HCT116 (cell line): ENCODE measurements at regions not wholly inside any gene's neighbourhood (a gene's known extent, or its start where the extent isn't known, plus 50 kb on each side); places are given as distances from the start of the nearest gene placed in this dataset.

Experiments used
- ATAC-seq: fragments of 200-7000 bp; cut with Tn5 transposase; 2 replicates; pipeline ENCODE4 v1.9.1; 2020; ENCODE audit warnings: mild to moderate bottlenecking, moderate library complexity
- BruUV-seq: library from RNA; stranded (reverse); fragments of 400-500 nt; replicated peaks from 2 replicates; lab custom pipeline; 2021; lab: Mats Ljungman, UMichigan
- CTCF ChIA-PET: fragments of 300-600 bp; sonication (Branson Sonifier 250); formaldehyde crosslinking; loops from one replicate; lab custom pipeline; 2021; ENCODE audit warnings: antibody characterized with exemption; lab: Charles Lee
- POLR2A ChIA-PET: fragments of 300-600, 350-600 bp; sonication (Branson Sonifier 250); formaldehyde crosslinking; loops from one replicate; lab custom pipeline; 2021; ENCODE audit warnings: antibody characterized with exemption; lab: Charles Lee
- RAD21 ChIA-PET, 2 experiments: fragments of 300-600 bp; sonication (Branson Sonifier 250); formaldehyde crosslinking; loops; one replicate each; lab custom pipeline; 2023; ENCODE audit warnings: low total read pairs in 2 of 2; ENCODE audit not compliant: uncharacterized antibody in 2 of 2, unreplicated experiment in 2 of 2, low non-redundant PET in 1 of 2; lab: Charles Lee
- DNase-seq: peaks from one replicate; pipeline ENCODE4 v3.0.0-alpha.2; 2010; ENCODE audit warnings: low read depth, low spot score
- H2AFZ ChIP-seq: fragments of 200-600 bp; shearing (Covaris generic), sonication (generic); 2 replicates; pipeline ENCODE4 v1.6.1; 2017; ENCODE audit warnings: low read depth, mixed run types, mixed read lengths, antibody characterized with exemption, low read length; ENCODE audit not compliant: poor library complexity, severe bottlenecking
- H3K27ac ChIP-seq: 2 replicates; pipeline ENCODE4 v1.5.1; 2012; ENCODE audit warnings: low read depth, low read length
- H3K27me3 ChIP-seq: fragments of 200-600 bp; sonication (generic); 2 replicates; pipeline ENCODE4 v1.6.1; 2016; ENCODE audit warnings: mixed run types, low read length, mixed read lengths; ENCODE audit not compliant: insufficient read depth
- H3K36me3 ChIP-seq, 2 experiments: fragments of 200-500 bp in 1 of 2; fragments of 200-600 bp in 1 of 2; sonication (Bioruptor generic) in 1 of 2; sonication (generic) in 1 of 2; 2 replicates each; pipeline versions ENCODE4 v1.5.1 to v1.6.1; 2014 to 2016; ENCODE audit warnings: low read length in 2 of 2, inconsistent platforms in 1 of 2, mixed read lengths in 1 of 2, mixed run types in 1 of 2; ENCODE audit not compliant: insufficient read depth in 2 of 2, control insufficient read depth in 1 of 2
- H3K4me1 ChIP-seq, 2 experiments: fragments of 200-600 bp in 1 of 2; sonication (generic) in 1 of 2; 2 replicates each; pipeline versions ENCODE4 v1.5.1 to v1.6.1; 2012 to 2017; ENCODE audit warnings: low read length in 2 of 2, inconsistent platforms in 1 of 2, mild to moderate bottlenecking in 1 of 2, mixed read lengths in 1 of 2, mixed run types in 1 of 2, moderate library complexity in 1 of 2; ENCODE audit not compliant: insufficient read depth in 2 of 2, control insufficient read depth in 1 of 2
- H3K4me2 ChIP-seq: fragments of 200-600 bp; sonication (generic); 2 replicates; pipeline ENCODE4 v1.6.1; 2017; ENCODE audit warnings: mixed run types, low read length, mixed read lengths
- H3K4me3 ChIP-seq, 2 experiments: fragments of 200-600 bp in 1 of 2; sonication (generic) in 1 of 2; replicated peaks in 1 of 2; 2 replicates each; pipeline ENCODE4 v1.5.1; 2011 to 2016; ENCODE audit warnings: low read length in 2 of 2, control low read depth in 1 of 2, low read depth in 1 of 2, mild to moderate bottlenecking in 1 of 2, mixed read lengths in 1 of 2, mixed run types in 1 of 2
- H3K79me2 ChIP-seq: fragments of 200-600 bp; sonication (generic); 2 replicates; pipeline ENCODE4 v1.6.1; 2017; ENCODE audit warnings: mild to moderate bottlenecking, mixed run types, low read length, moderate library complexity, mixed read lengths; ENCODE audit not compliant: insufficient read depth
- H3K9ac ChIP-seq: fragments of 200-600 bp; sonication (generic); 2 replicates; pipeline ENCODE4 v1.6.1; 2016; ENCODE audit warnings: low read length, mixed read lengths
- H3K9me2 ChIP-seq: fragments of 200-600 bp; sonication (generic), shearing (Covaris generic); 2 replicates; pipeline ENCODE4 v1.6.1; 2017; ENCODE audit warnings: mixed run types, mild to moderate bottlenecking, moderate library complexity; ENCODE audit not compliant: insufficient read depth
- H3K9me3 ChIP-seq, 2 experiments: fragments of 200-500 bp in 1 of 2; fragments of 200-600 bp in 1 of 2; sonication (Bioruptor generic) in 1 of 2; sonication (generic) in 1 of 2; 2 replicates each; pipeline ENCODE4 v1.6.1; 2014 to 2017; ENCODE audit warnings: low read length in 2 of 2, mixed read lengths in 2 of 2, inconsistent platforms in 1 of 2, low read depth in 1 of 2, mild to moderate bottlenecking in 1 of 2, mixed run types in 1 of 2, moderate library complexity in 1 of 2; ENCODE audit not compliant: control insufficient read depth in 1 of 2, insufficient read depth in 1 of 2
- H4K20me1 ChIP-seq: fragments of 200-600 bp; sonication (generic), shearing (Covaris generic); 2 replicates; pipeline ENCODE4 v1.6.1; 2017; ENCODE audit warnings: mixed run types, mild to moderate bottlenecking, moderate library complexity; ENCODE audit not compliant: insufficient read depth
- ATF3 ChIP-seq: IDR thresholded peaks from 2 replicates; pipeline ENCODE4 v1.6.1; 2012
- CTCF ChIP-seq, 3 experiments: fragments of 200-600 bp in 1 of 3; sonication (generic) in 1 of 3; IDR thresholded peaks in 2 of 3; conservative IDR thresholded peaks in 1 of 3; 2 replicates each; pipeline ENCODE4 v1.5.1; 2012 to 2017; ENCODE audit warnings: low read depth in 2 of 3, low read length in 2 of 3, antibody characterized with exemption in 1 of 3, borderline replicate concordance in 1 of 3, control low read depth in 1 of 3, mild to moderate bottlenecking in 1 of 3, mixed read lengths in 1 of 3, mixed run types in 1 of 3, moderate library complexity in 1 of 3; ENCODE audit not compliant: insufficient read depth in 1 of 3
- FOSL1 ChIP-seq: IDR thresholded peaks from 2 replicates; pipeline ENCODE4 v1.6.1; 2012; ENCODE audit warnings: low read depth
- JUND ChIP-seq: IDR thresholded peaks from 2 replicates; pipeline ENCODE4 v1.6.1; 2012
- MAX ChIP-seq: IDR thresholded peaks from 2 replicates; pipeline ENCODE4 v1.6.1; 2012
- POLR2A ChIP-seq: IDR thresholded peaks from 2 replicates; pipeline ENCODE4 v1.7.0; 2011; ENCODE audit warnings: borderline replicate concordance; ENCODE audit not compliant: insufficient read depth, insufficient read length; ENCODE audit errors: extremely low read depth
- REST ChIP-seq: IDR thresholded peaks from 2 replicates; pipeline ENCODE4 v1.6.1; 2012; ENCODE audit warnings: low read depth
- SP1 ChIP-seq: IDR thresholded peaks from 2 replicates; pipeline ENCODE4 v1.6.1; 2012; ENCODE audit warnings: low read depth
- intact Hi-C: fragments of 100-400 bp; cut with micrococcal nuclease; formaldehyde crosslinking; loops from 2 replicates; pipeline ENCODE4 v1.10.0; 2022

GRCh38 chr3:105315144-105315543, 51.6 kb upstream of the ALCAM start:
- BruUV-seq, result no TSS peak
- Histone ChIP-seq H3K9ac (no peak overlapping the region), H3K4me2 (no peak overlapping the region), H3K9me3 (no peaks in the 10 kb centered on the region), H3K4me1 (no peaks in the 10 kb centered on the region), H4K20me1 (no peaks in the 10 kb centered on the region), H3K27me3 (no peaks in the 10 kb centered on the region), H3K4me3 (no peak overlapping the region), H3K36me3 (no peaks in the 10 kb centered on the region), H3K79me2 (no peaks in the 10 kb centered on the region), H3K27ac (no peak overlapping the region), H3K9me2 (no peaks in the 10 kb centered on the region), H2AFZ (no peak overlapping the region)
- DNase-seq (no peak), ATAC-seq (no peak)
- ChIA-PET RAD21 (no interaction called here), POLR2A (no interaction called here), CTCF (no interaction called here)
- TF ChIP-seq CTCF (IDR thresholded peaks at IDR 0.05 in 2 of 3, conservative IDR thresholded peaks at IDR 0.05 in 1 of 3; ENCODE audit: borderline replicate concordance in 1 of 3, insufficient read depth in 1 of 3, low read depth in 2 of 3, low read length in 2 of 3) (no peak), SP1 (no peak), FOSL1 (no peak), ATF3 (no peak), JUND (no peak), REST (no peak), POLR2A (no peak), MAX (no peak)
- intact Hi-C loops, result no loop called here
